ENCODE measurements at regions not wholly inside any gene's neighbourhood (a gene's known extent, or its start where the extent isn't known, plus 50 kb on each side); places are given as distances from the start of the nearest gene placed in this dataset.

GRCh38 chr10:26911811-26912461, 51.2 kb upstream of the ABI1 start:
- TF ChIP-seq CTCF (IDR thresholded peaks at IDR 0.05) (no peak), EP300 (IDR thresholded peaks at IDR 0.05) (no peak), POLR2AphosphoS5 (IDR thresholded peaks at IDR 0.05) (no peak)

Data from stomach (tissue), 4 donors.